Neural cell (in vitro differentiated cells): ENCODE measurements at regions not wholly inside any gene's neighbourhood (a gene's known extent, or its start where the extent isn't known, plus 50 kb on each side); places are given as distances from the start of the nearest gene placed in this dataset.

Experiments
- H2AFZ ChIP-seq: fragments of 200-600, 300-800 bp; sonication (generic), shearing (Covaris generic); 2 replicates; pipeline ENCODE4 v1.6.0; 2014; ENCODE audit warnings: low read depth, mild to moderate bottlenecking, antibody characterized with exemption, low read length, moderate library complexity
- H3F3A ChIP-seq: fragments of 200-600 bp; shearing (Covaris generic); 2 replicates; pipeline ENCODE4 v1.6.1; 2016; ENCODE audit warnings: mild to moderate bottlenecking, moderate library complexity, mixed read lengths, antibody characterized with exemption, low read length; ENCODE audit not compliant: insufficient read depth, poor library complexity, severe bottlenecking
- H3K27ac ChIP-seq: fragments of 200-600, 300-800 bp; sonication (generic), shearing (Covaris generic); 2 replicates; pipeline ENCODE4 v1.5.1; 2014; ENCODE audit warnings: mild to moderate bottlenecking, low read length, moderate library complexity
- H3K27me3 ChIP-seq: fragments of 300-800, 200-600 bp; sonication (generic), shearing (Covaris generic); 2 replicates; pipeline ENCODE4 v1.6.0; 2014; ENCODE audit warnings: mild to moderate bottlenecking, low read depth, low read length, moderate library complexity; ENCODE audit not compliant: insufficient read depth
- H3K36me3 ChIP-seq: fragments of 300-800, 200-600 bp; sonication (generic), shearing (Covaris generic); 2 replicates; pipeline ENCODE4 v1.5.1; 2014; ENCODE audit warnings: mild to moderate bottlenecking, antibody characterized with exemption, low read length, moderate library complexity; ENCODE audit not compliant: insufficient read depth
- H3K4me2 ChIP-seq: fragments of 300-800, 200-600 bp; sonication (generic), shearing (Covaris generic); 2 replicates; pipeline ENCODE4 v1.6.0; 2014; ENCODE audit warnings: mild to moderate bottlenecking, low read length
- H3K4me3 ChIP-seq: fragments of 300-800, 200-600 bp; sonication (generic), shearing (Covaris generic); 2 replicates; pipeline ENCODE4 v1.5.1; 2014; ENCODE audit warnings: mild to moderate bottlenecking, low read length, moderate library complexity
- H3K79me2 ChIP-seq: fragments of 200-600 bp; shearing (Covaris generic); replicated peaks from 2 replicates; pipeline ENCODE4 v1.6.0; 2014; ENCODE audit warnings: mild to moderate bottlenecking, low read length, moderate library complexity; ENCODE audit not compliant: insufficient read depth
- H3K9ac ChIP-seq: fragments of 300-800, 200-600 bp; sonication (generic), shearing (Covaris generic); 2 replicates; pipeline ENCODE4 v1.6.1; 2016; ENCODE audit warnings: mild to moderate bottlenecking, low read length, mixed read lengths
- H3K9me2 ChIP-seq: fragments of 200-600 bp; shearing (Covaris generic); 2 replicates; pipeline ENCODE4 v1.6.1; 2016; ENCODE audit warnings: mild to moderate bottlenecking, low read length, mixed read lengths; ENCODE audit not compliant: insufficient read depth
- H3K9me3 ChIP-seq: fragments of 200-600, 300-800 bp; sonication (generic), shearing (Covaris generic); 2 replicates; pipeline ENCODE4 v1.6.1; 2016; ENCODE audit warnings: mild to moderate bottlenecking, mixed run types, low read length, moderate library complexity, mixed read lengths
- H4K20me1 ChIP-seq: fragments of 200-600 bp; shearing (Covaris generic); 2 replicates; pipeline ENCODE4 v1.6.1; 2016; ENCODE audit warnings: mild to moderate bottlenecking, mixed run types; ENCODE audit not compliant: insufficient read depth
- EP300 ChIP-seq: fragments of 450-650 bp; conservative IDR thresholded peaks from 2 replicates; pipeline ENCODE4 v1.6.1; 2014; ENCODE audit warnings: antibody characterized with exemption, mild to moderate bottlenecking, moderate library complexity; ENCODE audit not compliant: poor library complexity, severe bottlenecking
- EZH2 ChIP-seq: fragments of 200-600, 300-800 bp; shearing (Covaris generic), sonication (generic); IDR thresholded peaks from 2 replicates; pipeline ENCODE4 v1.6.1; 2014; ENCODE audit warnings: antibody characterized with exemption, low read length, borderline replicate concordance, mild to moderate bottlenecking; ENCODE audit not compliant: insufficient read depth, poor library complexity, severe bottlenecking
- MXI1 ChIP-seq: fragments of 450-650 bp; conservative IDR thresholded peaks from 2 replicates; pipeline ENCODE4 v1.6.1; 2014; ENCODE audit warnings: antibody characterized with exemption, mild to moderate bottlenecking; ENCODE audit not compliant: poor library complexity, severe bottlenecking
- POLR2AphosphoS5 ChIP-seq: IDR thresholded peaks from 2 replicates; pipeline ENCODE4 v1.6.1; 2012
- RAD21 ChIP-seq: fragments of 450-650 bp; conservative IDR thresholded peaks from 2 replicates; pipeline ENCODE4 v1.6.1; 2014; ENCODE audit warnings: antibody characterized with exemption, mild to moderate bottlenecking, moderate library complexity
- SMC3 ChIP-seq: fragments of 450-650 bp; conservative IDR thresholded peaks from 2 replicates; pipeline ENCODE4 v1.6.1; 2014; ENCODE audit warnings: antibody characterized with exemption, mild to moderate bottlenecking, moderate library complexity; ENCODE audit not compliant: poor library complexity
- TAF1 ChIP-seq: IDR thresholded peaks from 2 replicates; pipeline ENCODE4 v1.6.1; 2012; ENCODE audit warnings: low read depth
- TF ChIP-seq, protein P1 (sequence below): fragments of 450-650 bp; IDR thresholded peaks from 2 replicates; pipeline ENCODE4 v1.5.1; 2014; ENCODE audit warnings: antibody characterized with exemption, mild to moderate bottlenecking, moderate library complexity; ENCODE audit not compliant: poor library complexity, severe bottlenecking
- TF ChIP-seq, protein P2 (sequence below): IDR thresholded peaks from 2 replicates; pipeline ENCODE4 v1.6.1; 2012; ENCODE audit warnings: borderline replicate concordance

DNA sequence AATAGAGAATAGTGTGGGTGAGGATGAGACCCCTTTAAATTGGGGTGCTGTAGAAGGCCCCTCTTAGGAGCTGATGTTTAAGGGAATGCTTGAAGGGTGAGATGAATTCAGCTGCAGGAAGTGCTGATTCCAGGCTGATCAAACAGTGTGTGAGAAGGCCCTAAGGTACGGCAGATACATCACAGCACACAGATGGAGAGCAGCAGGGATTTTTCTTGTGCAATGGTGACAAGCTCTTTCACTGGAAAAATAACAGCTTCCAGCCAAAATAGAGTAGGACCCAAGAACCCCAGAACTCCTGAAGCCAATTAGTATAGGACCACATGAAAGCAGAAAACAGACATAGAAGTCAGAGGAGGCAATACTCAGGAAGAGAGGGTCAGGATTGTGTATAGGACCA lies 296.9 kb downstream of the ADRA2A start:
- Histone ChIP-seq H3K9me2 (no peaks in the 10 kb centered on the region), H4K20me1 (no peaks in the 10 kb centered on the region), H3K36me3 (no peaks in the 10 kb centered on the region), H3K9me3 (no peaks in the 10 kb centered on the region), H3K4me2 (no peak overlapping the region), H3K27me3 (no peaks in the 10 kb centered on the region), H2AFZ (no peak overlapping the region), H3K4me3 (no peak overlapping the region), H3K9ac (no peak overlapping the region), H3K27ac (no peak overlapping the region), H3F3A (no peaks in the 10 kb centered on the region), H3K79me2 (no peaks in the 10 kb centered on the region)
- TF ChIP-seq EP300, result no peak
- no peak for TF ChIP-seq MXI1
- TF ChIP-seq, protein P1, sequence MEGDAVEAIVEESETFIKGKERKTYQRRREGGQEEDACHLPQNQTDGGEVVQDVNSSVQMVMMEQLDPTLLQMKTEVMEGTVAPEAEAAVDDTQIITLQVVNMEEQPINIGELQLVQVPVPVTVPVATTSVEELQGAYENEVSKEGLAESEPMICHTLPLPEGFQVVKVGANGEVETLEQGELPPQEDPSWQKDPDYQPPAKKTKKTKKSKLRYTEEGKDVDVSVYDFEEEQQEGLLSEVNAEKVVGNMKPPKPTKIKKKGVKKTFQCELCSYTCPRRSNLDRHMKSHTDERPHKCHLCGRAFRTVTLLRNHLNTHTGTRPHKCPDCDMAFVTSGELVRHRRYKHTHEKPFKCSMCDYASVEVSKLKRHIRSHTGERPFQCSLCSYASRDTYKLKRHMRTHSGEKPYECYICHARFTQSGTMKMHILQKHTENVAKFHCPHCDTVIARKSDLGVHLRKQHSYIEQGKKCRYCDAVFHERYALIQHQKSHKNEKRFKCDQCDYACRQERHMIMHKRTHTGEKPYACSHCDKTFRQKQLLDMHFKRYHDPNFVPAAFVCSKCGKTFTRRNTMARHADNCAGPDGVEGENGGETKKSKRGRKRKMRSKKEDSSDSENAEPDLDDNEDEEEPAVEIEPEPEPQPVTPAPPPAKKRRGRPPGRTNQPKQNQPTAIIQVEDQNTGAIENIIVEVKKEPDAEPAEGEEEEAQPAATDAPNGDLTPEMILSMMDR, result no peak
- no peak for TF ChIP-seq POLR2AphosphoS5
- TF ChIP-seq, protein P2, sequence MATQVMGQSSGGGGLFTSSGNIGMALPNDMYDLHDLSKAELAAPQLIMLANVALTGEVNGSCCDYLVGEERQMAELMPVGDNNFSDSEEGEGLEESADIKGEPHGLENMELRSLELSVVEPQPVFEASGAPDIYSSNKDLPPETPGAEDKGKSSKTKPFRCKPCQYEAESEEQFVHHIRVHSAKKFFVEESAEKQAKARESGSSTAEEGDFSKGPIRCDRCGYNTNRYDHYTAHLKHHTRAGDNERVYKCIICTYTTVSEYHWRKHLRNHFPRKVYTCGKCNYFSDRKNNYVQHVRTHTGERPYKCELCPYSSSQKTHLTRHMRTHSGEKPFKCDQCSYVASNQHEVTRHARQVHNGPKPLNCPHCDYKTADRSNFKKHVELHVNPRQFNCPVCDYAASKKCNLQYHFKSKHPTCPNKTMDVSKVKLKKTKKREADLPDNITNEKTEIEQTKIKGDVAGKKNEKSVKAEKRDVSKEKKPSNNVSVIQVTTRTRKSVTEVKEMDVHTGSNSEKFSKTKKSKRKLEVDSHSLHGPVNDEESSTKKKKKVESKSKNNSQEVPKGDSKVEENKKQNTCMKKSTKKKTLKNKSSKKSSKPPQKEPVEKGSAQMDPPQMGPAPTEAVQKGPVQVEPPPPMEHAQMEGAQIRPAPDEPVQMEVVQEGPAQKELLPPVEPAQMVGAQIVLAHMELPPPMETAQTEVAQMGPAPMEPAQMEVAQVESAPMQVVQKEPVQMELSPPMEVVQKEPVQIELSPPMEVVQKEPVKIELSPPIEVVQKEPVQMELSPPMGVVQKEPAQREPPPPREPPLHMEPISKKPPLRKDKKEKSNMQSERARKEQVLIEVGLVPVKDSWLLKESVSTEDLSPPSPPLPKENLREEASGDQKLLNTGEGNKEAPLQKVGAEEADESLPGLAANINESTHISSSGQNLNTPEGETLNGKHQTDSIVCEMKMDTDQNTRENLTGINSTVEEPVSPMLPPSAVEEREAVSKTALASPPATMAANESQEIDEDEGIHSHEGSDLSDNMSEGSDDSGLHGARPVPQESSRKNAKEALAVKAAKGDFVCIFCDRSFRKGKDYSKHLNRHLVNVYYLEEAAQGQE, result no peak
- TF ChIP-seq SMC3, result no peak
- no peak for TF ChIP-seq TAF1
- no peak for TF ChIP-seq EZH2
- no peak for TF ChIP-seq RAD21

- TF ChIP-seq, protein P1, result no peak
- TF ChIP-seq EZH2 (no peak), MXI1 (no peak), RAD21 (no peak), POLR2AphosphoS5 (no peak), TAF1 (no peak), SMC3 (no peak), EP300 (no peak)
- TF ChIP-seq, protein P2, result no peak
- H3K9ac ChIP-seq, result no peak overlapping the region
- no peaks in the 10 kb centered on the region for H3K27me3 ChIP-seq
- H3F3A ChIP-seq, result no peaks in the 10 kb centered on the region
- no peak overlapping the region for H3K27ac ChIP-seq
- no peaks in the 10 kb centered on the region for H3K36me3 ChIP-seq
- H2AFZ ChIP-seq, result no peak overlapping the region
- no peaks in the 10 kb centered on the region for H3K9me2 ChIP-seq
- no peaks in the 10 kb centered on the region for H3K79me2 ChIP-seq
- no peaks in the 10 kb centered on the region for H4K20me1 ChIP-seq
- no peak overlapping the region for H3K4me2 ChIP-seq
- H3K9me3 ChIP-seq, result no peaks in the 10 kb centered on the region
- H3K4me3 ChIP-seq, result no peak overlapping the region
Measured at GRCh38 chr10:111379534-111380187, 302.8 kb downstream of the ADRA2A start.
